EH (cell line): ENCODE measurements at regions not wholly inside any gene's neighbourhood (a gene's known extent, or its start where the extent isn't known, plus 50 kb on each side); places are given as distances from the start of the nearest gene placed in this dataset.
A peak's percentile ranks its signal among the peaks of the same experiment; 100 is the strongest.
"Not testable (repeated sequence)": the region's sequence is repeated elsewhere in the genome, so short reads cannot be mapped to it uniquely, and the experiment has no call there.

ENCODE experiments used
- DNase-seq: peaks from one replicate; pipeline ENCODE4 v3.0.0-alpha.2; 2015; ENCODE audit warnings: low read depth

DNA sequence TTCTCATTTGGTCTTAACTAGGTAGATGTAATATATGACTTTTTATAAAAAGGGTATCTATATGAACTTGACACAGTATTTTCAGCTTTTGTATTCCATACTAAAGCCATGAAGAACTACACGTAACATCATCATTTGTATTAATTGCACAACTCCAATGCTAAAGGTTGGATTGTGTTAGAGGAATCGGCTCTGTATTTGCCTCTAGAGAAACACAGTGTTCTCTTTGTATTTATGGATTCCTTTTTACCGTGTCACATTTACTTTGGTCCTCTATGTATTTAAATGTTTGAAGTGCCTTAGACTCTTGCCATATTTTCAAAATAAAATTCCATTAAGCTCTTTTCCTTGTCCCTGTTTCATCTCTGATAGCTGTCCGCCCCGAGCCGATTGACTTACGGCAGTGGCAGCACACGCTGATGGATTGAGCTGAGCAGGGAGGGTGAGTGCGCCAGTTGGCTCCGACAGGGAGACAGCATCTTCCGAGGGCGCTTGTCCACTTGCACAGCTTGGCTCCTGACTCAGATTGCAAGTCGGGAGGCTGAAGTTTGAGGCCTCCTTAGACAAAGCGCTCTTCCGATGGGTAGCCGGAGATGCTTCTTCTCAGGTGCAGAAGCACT, 95.6 kb upstream of the DMRT1 start:
- DNase-seq = no peak

DNA sequence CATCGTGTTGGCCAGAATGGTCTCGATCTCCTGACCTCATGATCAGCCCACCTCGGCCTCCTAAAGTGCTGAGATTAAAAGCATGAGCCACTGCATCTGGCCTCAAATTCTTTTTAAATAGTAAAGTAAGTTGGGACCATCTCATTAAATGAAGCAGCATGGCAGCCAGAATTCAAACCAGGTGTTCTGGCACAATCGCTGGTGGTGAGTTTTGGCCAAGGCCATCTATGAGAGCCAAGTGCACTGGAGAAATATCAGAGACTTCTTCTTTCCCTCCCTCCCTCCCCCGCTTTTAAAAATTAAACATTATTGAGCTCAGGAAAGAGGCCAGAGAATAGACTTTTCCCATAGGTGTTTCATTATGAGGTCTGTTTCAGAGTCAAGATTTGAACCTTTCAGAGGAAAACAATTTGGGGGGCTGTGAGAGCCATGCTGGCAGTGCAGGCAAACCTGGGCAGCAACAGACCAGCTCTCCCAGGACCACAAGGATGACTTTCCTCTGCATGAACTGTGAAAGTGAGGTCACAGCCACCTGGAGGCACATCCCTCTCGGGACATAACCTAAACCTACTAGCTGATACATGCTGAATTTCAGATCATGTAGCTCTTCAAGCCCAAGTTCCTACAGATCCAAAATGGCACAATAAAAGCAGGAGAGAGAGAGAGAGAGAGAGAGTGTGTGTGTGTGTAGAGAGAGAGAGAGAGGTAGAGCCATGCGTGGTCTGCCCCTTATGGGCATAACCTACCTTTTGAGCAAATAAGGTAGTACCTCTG, 94.6 kb upstream of the DMRT1 start:
- no peak for DNase-seq

DNA sequence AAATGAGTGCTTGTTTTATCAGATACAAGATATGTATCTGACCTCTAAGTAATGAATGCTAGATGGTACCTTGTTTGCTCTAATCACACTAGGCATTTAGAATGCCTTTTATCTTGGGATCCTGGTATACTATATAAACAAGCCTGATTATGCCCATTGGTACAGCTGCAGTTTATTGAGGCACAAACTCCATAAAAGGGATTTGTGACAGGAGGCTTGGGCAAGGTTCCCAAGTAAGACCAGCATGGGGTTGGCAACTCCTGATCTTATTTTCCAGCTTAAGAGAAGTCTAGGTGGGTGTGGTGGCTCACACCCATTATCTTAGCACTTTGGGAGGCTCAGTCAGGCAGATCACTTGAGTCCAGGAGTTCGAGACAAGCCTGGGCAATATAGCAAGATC, 93.9 kb upstream of the DMRT1 start:
- no peak for DNase-seq

DNA sequence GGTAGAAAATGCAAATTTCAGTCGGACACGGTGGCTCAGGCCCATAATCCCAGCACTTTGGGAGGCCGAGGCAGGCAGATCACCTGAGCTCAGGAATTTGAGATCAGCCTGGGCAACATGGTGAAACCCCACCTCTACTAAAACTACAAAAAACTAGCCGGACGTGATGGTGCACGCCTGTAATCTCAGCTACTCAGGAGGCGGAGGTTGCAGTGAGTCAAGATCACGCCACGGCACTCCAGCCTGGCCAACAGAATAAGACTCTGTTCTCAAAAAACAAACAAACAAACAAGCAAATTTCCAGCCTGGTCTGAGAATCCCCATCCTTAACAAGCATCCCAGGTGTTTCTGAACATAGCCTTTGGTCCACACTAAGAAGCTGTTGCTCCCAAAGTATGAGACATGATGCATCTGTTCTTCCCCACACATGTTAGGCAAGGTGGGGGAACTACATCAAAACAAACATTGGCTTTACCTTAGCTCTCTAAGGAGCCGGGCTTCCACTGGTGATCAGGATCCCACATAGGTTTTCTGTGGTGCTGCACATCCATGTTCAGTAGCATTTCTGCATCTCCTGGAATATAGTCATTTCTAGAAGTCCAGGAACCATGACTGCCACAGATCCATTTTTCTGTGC, 92.5 kb upstream of the DMRT1 start:
- DNase-seq = no peak

DNA sequence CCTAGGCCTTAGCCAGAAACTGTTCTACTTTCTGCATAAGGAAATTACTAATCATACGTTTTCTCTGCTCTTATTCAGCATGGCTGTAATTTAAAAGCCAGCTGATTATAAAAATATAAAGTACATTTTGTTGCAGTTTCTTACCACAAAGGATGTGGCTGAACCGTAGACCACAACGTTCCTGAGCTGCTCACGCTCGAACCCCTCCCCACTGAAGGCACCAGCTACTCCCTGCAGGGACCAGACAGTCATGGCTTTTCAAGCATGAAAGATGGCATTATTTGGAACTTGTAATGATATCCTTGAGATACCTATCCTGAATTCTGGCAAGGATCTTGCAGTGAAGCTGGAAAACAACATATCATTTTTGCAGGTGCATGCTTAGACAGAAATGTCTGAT, 91.8 kb upstream of the DMRT1 start:
- peak; percentile 54 for DNase-seq

DNA sequence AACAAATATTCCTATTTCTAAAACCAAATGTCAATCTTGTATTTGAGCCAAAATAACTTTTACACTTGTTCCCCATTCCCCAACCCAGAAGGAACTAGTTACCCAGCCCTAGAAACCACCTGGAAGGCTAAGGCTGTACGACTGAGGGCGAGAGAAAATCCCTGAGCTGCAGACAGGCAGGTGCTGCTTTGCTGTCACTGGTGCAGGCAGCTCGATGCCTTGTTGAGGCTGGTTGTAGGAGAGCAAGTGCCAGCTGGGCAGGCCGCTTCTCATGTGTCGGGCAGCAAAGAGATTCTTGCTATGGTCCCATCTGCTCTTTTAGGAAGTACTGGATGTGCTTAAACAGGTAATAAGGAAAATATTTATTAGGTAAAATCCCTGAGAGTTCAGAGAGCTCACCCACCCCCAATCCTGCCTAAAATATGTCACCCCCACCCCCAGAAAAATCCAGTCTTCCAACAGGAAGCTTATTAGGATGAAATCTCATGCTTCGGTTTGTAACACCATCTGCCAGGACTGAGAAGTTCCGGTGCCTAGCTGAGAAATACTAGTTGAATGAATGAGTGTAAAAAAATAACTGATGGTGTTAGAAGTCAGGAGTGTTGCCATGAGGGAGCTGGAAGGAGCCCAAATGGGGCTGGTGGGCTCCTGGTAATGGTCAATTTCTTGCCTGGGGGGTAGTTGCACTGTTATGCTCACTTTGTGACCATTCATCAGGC, 91.1 kb upstream of the DMRT1 start:
- DNase-seq = peak; percentile 15

DNA sequence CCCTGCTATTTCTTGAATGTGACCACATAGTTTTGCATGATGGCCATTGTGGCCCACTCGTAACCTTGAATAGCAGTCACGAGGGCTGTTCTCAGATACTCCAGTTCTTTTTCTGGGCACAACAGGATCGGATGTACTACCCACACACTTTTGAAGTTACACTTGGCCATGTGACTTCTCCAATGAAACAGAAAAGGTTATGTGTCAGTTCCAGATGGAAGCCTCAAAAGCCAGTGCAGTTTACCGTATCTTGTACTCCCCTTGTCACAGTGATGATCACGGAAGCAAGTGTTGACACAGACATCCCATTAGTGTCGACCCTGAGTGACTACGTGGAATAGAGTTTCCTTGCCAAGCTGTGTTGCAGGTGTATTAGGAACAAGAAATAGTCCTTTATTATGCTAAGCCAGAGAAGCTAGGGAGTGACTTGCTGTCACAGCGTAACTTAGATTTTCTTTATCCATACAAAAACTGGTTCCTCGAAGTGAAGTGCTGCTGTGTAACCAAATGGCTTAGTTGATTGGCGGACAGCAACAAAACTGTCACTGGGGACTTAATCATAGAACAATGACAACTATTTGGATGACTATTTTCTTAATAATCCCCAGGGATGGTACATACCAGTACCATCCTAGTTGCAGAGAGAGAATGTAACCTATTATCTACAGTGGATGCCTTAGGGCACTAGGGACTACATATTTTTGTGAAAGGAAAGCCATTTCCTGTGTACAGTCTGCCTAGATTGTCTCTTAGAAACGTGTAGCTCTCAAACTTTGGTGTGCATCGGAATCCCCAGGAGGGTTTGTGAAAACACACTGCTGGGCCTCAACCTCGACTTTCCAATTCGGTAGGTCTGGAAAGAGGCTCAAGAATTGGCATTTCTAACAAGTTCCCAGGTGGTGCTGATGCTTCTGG, 90.1 kb upstream of the DMRT1 start:
- peak; percentile 89 for DNase-seq

DNA sequence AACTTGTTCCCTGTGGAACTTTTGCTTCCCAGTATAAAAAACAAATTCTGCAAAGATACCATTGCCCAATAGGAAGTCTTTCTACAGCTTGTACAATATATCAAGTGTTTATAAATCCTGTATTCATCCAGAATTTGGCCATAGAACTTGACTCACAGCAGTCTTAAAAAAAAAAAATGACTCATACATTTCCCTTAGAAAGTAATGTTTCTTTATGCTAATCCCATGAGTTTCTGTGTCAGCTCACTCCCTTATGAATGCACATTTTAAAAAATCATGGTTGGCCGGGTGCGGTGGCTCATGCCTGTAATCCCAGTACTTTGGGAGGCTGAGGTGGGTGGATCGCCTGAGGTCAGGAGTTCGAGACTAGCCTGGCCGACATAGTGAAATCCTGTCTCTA, 89.3 kb upstream of the DMRT1 start:
- DNase-seq = peak; percentile 96

DNA sequence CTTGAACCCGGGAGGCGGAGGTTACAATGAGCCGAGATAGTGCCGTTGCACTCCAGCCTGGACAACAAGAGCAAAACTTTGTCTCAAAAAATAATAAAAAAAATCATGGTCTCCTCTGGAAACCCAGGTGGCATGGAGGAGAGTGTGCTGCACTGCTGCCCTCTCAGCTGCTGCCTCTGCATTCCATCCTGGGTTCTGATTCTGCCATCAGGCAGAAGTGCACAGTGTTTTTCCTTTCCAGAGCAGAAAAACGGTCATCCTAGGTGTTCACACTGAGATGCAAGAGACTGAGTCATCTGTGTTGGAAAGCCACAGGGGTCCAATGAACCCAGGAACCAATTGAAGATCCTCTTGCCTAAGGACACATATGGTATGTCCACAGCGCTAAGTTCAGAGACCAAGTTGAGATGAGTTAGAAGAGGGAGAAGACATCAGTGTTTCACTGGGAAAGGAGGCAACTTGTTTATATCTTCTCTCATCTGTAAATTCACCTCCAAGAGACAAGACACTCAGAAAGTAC, 88.8 kb upstream of the DMRT1 start:
- peak; percentile 47 for DNase-seq

DNA sequence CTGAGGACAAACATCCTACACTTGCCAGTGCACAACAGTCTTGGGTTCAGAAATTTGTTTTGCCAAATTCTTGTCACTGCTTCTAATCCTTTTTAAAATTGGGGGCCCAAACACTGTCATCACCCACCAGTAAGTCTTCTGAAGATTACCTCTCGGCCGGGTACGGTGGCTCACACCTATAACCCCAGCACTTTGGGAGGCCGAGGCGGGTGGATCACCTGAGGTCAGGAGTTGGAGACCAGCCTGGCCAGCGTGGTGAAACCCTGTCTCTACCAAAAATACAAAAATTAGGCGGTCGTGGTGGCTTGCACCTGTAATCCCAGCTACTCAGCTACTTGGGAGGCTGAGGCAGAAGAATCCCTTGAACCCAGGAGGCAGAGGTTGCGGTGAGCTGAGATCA, 87.8 kb upstream of the DMRT1 start:
- not testable (repeated sequence) for DNase-seq

DNA sequence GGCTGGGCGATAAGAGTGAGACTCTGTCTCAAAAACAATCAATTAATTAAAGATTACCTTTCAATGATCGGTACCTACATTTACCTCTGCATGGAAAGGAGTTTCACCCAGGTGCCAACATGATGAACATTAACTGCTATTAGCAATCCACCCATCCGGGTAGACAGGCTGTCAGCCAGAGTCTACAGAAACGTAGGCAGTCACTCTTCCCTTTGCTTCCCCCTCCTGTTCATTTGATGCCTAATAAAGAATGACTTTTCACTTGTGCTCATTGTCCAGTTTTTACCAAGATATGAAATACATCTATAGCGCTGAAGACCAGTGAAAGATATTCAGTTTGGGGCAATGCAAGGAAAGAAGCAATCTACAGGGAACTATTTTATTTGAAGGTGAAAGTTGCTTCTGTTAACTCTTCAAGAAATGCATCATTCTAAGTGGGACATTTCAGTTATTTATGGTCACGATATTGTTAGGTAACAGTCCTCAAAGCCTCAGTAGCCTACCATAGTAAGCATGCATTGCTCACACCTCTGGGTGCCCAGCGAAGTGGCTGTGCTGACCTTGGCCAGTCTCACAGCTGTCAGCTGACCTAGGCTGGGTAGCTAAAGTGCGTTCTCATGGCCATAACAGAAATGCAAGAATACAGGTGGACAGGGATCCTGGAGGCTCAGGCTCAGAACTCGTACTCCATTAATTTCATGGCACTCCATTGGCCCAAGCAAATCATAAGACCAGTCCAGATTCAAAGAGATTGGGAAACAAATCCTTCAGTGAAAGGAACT, 87.2 kb upstream of the DMRT1 start:
- no peak for DNase-seq

DNA sequence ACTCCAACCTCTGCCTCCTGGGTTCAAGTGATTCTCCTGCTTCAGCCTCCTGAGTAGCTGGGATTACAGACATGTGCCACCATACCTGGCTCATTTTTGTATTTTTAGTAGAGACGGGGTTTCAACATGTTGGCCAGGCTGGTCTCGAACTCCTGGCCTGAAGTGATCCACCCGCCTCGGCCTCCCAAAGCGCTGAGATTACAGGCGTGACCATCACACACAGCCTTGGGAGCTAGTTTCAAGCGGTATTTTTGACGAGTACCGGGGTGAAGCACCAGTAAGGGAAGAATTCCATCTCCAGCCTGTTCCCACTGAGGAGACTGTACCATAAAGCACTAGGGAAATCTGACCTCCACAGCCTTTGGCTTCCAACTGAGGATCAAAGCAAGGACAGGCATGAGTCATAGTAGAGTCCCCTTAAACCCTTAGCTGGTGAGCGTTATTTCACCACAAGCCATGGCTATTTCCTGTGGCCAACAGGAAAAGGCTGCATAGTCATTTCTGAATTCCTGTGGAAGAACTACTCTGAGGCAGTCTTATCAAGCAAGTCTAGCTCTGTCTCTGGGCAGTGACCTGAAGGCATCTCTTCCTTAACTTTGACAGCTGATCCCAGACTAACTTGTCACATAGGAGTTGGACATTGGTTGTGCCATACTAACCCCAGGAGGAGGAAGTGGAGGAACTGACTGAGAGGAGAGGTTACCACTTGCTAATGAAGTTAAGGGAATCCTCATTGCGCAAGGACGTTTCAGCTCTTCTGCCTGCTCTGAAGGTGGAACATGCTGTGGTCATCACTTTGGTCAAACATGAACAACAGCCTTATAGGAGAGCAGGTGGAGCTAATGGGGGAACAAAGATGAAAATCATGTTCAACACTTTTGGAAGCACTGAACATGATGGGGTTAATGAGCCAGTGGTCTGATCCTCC, 85.8 kb upstream of the DMRT1 start:
- DNase-seq = peak; percentile 98

DNA sequence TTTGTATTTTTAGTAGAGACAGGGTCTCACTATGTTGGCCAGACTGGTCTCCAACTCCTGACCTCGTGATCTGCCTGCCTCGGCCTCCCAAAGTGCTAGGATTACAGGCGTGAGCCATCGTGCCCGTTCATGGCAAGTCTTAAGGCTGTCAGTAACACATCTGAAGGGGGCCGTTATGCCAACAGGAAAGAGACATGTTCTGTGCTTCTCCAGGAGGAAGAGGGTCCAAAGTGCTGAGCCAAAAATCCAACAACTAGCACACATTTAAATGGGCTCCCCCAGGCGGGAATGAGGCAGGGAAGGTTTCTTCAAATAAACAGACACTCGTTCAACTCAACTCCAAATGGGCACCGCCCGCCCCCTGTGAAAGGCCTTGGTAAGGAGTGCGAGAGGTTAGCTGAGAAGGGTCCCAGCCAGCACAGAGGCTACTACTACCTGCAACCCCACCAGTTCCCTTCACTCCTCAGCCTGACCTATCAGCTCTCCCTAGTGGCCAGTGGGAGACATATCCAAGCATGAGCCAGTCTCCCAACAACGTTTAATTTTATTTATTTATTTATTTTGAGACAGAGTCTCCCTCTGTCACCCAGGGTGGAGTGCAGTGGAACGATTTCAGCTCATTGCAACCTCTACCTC, 84.1 kb upstream of the DMRT1 start:
- DNase-seq = peak; percentile 73

DNA sequence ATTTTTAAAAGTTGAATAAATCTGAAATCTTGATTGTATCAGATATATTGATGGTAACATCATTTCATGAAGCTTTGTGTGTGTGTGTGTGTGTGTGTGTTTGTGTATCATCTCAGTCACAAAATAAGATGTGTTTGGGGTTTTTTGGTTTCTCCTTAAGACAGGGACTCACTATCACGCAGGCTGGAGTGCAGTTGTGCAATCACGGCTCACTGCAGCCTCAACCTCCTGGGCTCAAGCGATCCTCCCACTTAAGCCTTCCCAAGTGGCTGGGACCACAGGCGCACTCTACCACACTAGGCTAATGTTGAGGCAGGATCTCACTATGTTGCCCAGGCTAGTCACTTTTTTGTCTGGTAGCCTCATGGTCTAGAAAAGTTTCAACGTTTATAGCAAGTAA, 83.4 kb upstream of the DMRT1 start:
- DNase-seq = no peak

DNA sequence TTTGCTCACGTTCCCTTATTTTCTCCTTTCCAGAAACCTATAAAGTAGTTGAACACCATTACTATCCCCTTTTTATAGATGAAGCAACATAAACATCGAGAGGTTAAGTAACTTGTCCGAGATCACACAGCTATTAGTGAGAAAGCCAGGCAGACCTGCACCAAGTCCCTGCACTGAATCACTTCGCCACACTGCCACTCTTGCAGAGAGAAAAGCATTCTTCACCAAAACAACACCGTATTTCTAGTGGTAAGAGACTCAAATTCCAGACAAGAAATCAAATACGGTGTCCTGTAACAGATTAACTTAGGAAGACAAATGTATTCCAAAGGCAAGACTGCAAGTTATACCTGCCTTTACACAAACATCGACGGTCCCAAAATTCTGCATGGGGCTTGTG, 82.0 kb upstream of the DMRT1 start:
- DNase-seq = no peak

DNA sequence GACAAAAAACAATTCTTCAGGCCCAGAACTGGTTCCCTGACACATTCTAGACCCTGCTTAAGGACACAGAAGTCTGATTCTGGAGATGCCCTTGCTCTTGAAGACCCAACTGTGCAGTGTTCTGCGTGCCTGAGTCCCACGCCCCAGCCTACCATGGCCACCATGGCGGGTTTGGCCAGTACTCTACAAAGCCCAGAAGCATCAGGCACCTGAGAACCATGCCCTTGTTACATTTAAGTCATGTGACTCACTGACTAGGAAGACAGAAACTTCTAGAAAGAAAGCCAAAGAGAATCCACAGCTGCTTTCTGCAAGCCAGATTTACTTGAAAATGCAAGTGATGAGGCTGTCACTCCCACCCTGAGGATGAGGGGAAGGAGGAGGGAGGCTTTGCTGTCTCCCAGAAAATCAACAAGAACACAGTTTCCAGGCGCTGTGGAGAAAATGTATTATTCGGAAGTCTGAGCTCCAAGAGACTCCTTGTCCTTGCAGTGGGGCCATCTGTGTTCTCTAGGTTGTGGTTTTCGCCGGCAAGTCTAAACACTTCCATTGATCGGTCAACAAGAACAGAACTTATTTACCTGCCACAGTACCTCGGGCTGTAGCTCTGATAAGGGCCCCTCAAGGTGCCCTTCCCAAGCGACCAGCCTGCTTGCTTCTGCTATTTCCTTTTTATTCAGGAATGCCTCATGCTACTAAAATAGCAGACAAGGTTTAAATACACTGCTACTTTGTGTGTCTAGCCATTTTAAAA, 81.3 kb upstream of the DMRT1 start:
- no peak for DNase-seq

DNA sequence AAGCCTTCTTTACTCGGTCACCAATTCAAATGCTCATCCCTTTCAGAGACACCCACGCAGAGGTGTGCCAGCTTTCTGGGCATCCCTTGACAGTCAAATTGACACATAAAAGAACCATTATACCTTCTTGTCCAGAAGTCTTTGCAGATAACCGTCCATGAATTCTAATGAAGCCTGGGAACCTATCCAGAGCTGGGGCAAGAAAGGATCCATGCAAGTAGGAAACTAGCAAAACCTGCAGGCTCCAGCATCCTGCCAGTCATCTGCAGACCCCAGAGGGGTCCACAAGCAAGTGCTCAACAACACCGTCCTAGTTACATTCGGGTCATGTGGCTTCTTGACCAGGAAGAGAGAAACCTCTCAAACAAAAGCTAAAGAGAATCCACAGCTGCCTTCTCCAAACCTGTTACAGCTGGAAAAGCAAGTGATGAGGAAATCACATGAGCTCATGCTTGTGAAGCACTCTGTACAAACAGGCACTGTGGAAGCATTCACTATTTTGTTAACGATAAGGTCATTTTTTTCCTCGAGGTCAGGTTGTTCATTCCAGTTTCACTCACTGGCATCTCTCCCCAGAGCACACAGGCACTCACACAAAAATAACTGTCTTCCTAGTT, 80.2 kb upstream of the DMRT1 start:
- no peak for DNase-seq
